Hepatocyte (in vitro differentiated cells): ENCODE measurements at regions not wholly inside any gene's neighbourhood (a gene's known extent, or its start where the extent isn't known, plus 50 kb on each side); places are given as distances from the start of the nearest gene placed in this dataset.

Experiments used
- DNase-seq: peaks from one replicate; pipeline ENCODE4 v3.0.0-alpha.2; 2016; ENCODE audit warnings: low spot score
- H2AFZ ChIP-seq: fragments of 200-600 bp; sonication (generic); 2 replicates; pipeline ENCODE4 v1.6.0; 2016; ENCODE audit warnings: antibody characterized with exemption, mild to moderate bottlenecking
- H3K27ac ChIP-seq: fragments of 200-600 bp; sonication (generic); 2 replicates; pipeline ENCODE4 v1.5.1; 2016; ENCODE audit warnings: mild to moderate bottlenecking
- H3K27me3 ChIP-seq: fragments of 200-600 bp; sonication (generic); 2 replicates; pipeline ENCODE4 v1.6.1; 2016
- H3K36me3 ChIP-seq: fragments of 200-600 bp; sonication (generic); replicated peaks from 2 replicates; pipeline ENCODE4 v1.5.1; 2016; ENCODE audit warnings: low read depth; ENCODE audit not compliant: insufficient read depth
- H3K4me1 ChIP-seq: fragments of 200-600 bp; sonication (generic); 2 replicates; pipeline ENCODE4 v1.5.1; 2016; ENCODE audit warnings: mild to moderate bottlenecking, moderate library complexity; ENCODE audit not compliant: insufficient read depth
- H3K4me2 ChIP-seq: fragments of 200-600 bp; sonication (generic); 2 replicates; pipeline ENCODE4 v1.6.0; 2016
- H3K4me3 ChIP-seq: fragments of 200-600 bp; sonication (generic); 2 replicates; pipeline ENCODE4 v1.5.1; 2016; ENCODE audit warnings: mild to moderate bottlenecking
- H3K79me2 ChIP-seq: fragments of 200-600 bp; sonication (generic); 2 replicates; pipeline ENCODE4 v1.6.0; 2017; ENCODE audit warnings: mild to moderate bottlenecking
- H3K9me2 ChIP-seq: fragments of 200-600 bp; sonication (generic); replicated peaks from 2 replicates; pipeline ENCODE4 v1.6.0; 2017; ENCODE audit warnings: mild to moderate bottlenecking; ENCODE audit not compliant: insufficient read depth
- H3K9me3 ChIP-seq: fragments of 200-600 bp; sonication (generic); 2 replicates; pipeline ENCODE4 v1.5.1; 2016; ENCODE audit warnings: low read depth, mild to moderate bottlenecking
- H4K20me1 ChIP-seq: fragments of 200-600 bp; sonication (generic); 2 replicates; pipeline ENCODE4 v1.6.0; 2016; ENCODE audit warnings: mild to moderate bottlenecking; ENCODE audit not compliant: insufficient read depth, poor library complexity, severe bottlenecking
- CTCF ChIP-seq: fragments of 200-600 bp; sonication (generic); IDR thresholded peaks from 2 replicates; pipeline ENCODE4 v1.5.1; 2016; ENCODE audit warnings: antibody characterized with exemption, mild to moderate bottlenecking; ENCODE audit not compliant: poor library complexity
- EZH2 ChIP-seq: fragments of 200-600 bp; sonication (generic); IDR thresholded peaks from 2 replicates; pipeline ENCODE4 v1.6.1; 2016; ENCODE audit warnings: antibody characterized with exemption, mild to moderate bottlenecking, borderline replicate concordance
- EZH2phosphoT487 ChIP-seq: fragments of 200-600 bp; sonication (generic); IDR thresholded peaks from one replicate; pipeline ENCODE4 v1.6.1; 2018; ENCODE audit warnings: antibody characterized with exemption, mild to moderate bottlenecking, low read depth, moderate library complexity; ENCODE audit not compliant: unreplicated experiment, severe bottlenecking
- WGBS: methylation state at CpG from one replicate; pipeline ENCODE4 v1.1.6; 2016; ENCODE audit warnings: low lambda C conversion rate; ENCODE audit errors: missing lambda C conversion rate; 5-methylcytosine and 5-hydroxymethylcytosine counted together

DNA sequence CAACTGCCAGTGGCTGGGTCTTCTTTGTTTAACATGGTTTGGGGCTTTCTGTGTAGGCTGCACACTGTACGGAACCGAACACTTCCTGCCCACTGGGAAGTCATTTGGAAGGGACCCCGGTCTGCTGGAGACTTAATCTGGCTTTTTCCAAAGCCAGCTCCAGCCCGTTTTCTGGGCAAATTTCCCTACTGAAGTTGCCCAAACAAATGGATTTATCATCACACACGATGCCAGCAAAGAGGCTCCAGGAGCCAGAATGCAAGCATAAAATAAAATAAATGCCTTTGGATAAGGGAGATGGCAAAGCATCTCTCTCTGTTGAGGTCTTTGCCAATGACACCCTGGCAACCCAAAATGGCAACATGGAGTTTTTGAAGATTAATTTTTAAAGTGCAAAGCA lies 259.9 kb upstream of the IRX3 start:
- 63% methylated on average over 5 of the region's 5 CpGs for WGBS
- no peak for DNase-seq
- Histone ChIP-seq H3K4me2 (no peak overlapping the region), H3K9me2 (no peaks in the 10 kb centered on the region), H3K4me1 (no peaks in the 10 kb centered on the region), H4K20me1 (no peaks in the 10 kb centered on the region), H3K4me3 (no peak overlapping the region), H2AFZ (no peak overlapping the region), H3K27ac (no peak overlapping the region), H3K9me3 (no peaks in the 10 kb centered on the region), H3K79me2 (no peaks in the 10 kb centered on the region), H3K36me3 (no peaks in the 10 kb centered on the region), H3K27me3 (peaks cover 13% of the 10 kb centered on the region)
- TF ChIP-seq CTCF (no peak), EZH2phosphoT487 (no peak)

- Histone ChIP-seq H3K79me2 (no peaks in the 10 kb centered on the region), H3K36me3 (no peaks in the 10 kb centered on the region), H4K20me1 (no peaks in the 10 kb centered on the region), H3K27me3 (peaks cover 13% of the 10 kb centered on the region), H3K4me1 (peaks cover 1% of the 10 kb centered on the region), H3K4me3 (no peak overlapping the region), H3K9me2 (no peaks in the 10 kb centered on the region), H3K4me2 (no peak overlapping the region), H3K9me3 (no peaks in the 10 kb centered on the region), H2AFZ (no peak overlapping the region), H3K27ac (no peak overlapping the region)
- TF ChIP-seq EZH2 (no peak), CTCF (no peak), EZH2phosphoT487 (no peak)
- WGBS, result 83% methylated on average over 14 of the region's 14 CpGs
- no peak for DNase-seq
Observed at GRCh38 chr16:54545854-54546511, 259.4 kb upstream of the IRX3 start.

GRCh38 chr16:54544553-54545180 lies 258.1 kb upstream of the IRX3 start:
- Histone ChIP-seq H3K79me2 (no peaks in the 10 kb centered on the region), H3K36me3 (no peaks in the 10 kb centered on the region), H3K27me3 (peaks cover 18% of the 10 kb centered on the region), H3K4me2 (no peak overlapping the region), H3K4me1 (peaks cover 5% of the 10 kb centered on the region), H3K9me3 (no peaks in the 10 kb centered on the region), H3K9me2 (no peaks in the 10 kb centered on the region), H3K4me3 (no peak overlapping the region), H4K20me1 (no peaks in the 10 kb centered on the region), H2AFZ (no peak overlapping the region), H3K27ac (no peak overlapping the region)
- TF ChIP-seq CTCF (no peak), EZH2 (no peak), EZH2phosphoT487 (no peak)
- 73% methylated on average over 7 of the region's 7 CpGs for WGBS
- DNase-seq, result no peak
